GM21825 (cell line): ENCODE measurements at regions not wholly inside any gene's neighbourhood (a gene's known extent, or its start where the extent isn't known, plus 50 kb on each side); places are given as distances from the start of the nearest gene placed in this dataset.
"Not testable (repeated sequence)": the region's sequence is repeated elsewhere in the genome, so short reads cannot be mapped to it uniquely, and the experiment has no call there.

ENCODE experiments used
- ATAC-seq: cut with Tn5 transposase; IDR thresholded peaks from one replicate; pipeline ENCODE4 v1.9.1; 2021; ENCODE audit warnings: mild to moderate bottlenecking, moderate library complexity; ENCODE audit not compliant: unreplicated experiment

GRCh38 chr21:35585155-35585554, 475.2 kb downstream of the SETD4 start:
- no peak for ATAC-seq

- ATAC-seq, result no peak
Measured at GRCh38 chr21:35583566-35584216, 476.6 kb downstream of the SETD4 start.

DNA sequence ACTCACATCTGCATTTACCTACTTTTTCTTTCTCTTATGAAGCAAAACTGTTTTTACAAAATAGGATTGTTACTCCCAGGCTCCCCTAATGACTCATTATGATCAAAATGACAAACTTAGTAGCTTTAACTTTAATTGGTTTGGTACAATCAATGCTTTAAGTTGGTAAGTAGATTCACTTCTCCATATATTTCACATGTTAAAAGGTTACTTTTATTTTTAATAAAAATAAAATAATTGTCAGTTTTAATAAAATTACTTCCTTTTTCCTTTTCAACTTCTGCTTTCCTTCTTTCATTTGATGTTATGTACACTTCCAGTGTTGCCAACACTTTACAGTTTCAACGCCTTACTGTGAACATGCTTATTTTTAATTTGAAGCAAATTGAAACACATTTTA, 477.6 kb downstream of the SETD4 start:
- ATAC-seq, result no peak

DNA sequence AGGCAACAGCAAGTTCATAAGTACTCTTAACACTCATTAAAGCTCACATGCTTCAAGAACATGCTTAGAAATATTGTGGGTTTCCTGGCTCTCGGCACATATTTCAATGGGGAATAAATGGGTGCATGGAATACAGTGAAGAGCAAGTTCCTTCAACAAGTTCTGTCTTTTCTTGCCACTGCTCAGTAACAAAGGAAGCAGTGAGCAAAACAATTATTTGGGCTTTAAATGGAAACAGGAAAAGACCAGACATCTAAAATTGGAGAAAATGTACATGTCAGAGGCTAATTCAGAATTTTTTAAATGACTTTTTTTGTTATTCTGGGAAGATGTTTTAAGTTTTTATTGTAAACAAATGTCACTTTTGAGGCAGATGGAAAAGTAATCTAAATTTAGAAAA, 478.7 kb downstream of the SETD4 start:
- no peak for ATAC-seq

DNA sequence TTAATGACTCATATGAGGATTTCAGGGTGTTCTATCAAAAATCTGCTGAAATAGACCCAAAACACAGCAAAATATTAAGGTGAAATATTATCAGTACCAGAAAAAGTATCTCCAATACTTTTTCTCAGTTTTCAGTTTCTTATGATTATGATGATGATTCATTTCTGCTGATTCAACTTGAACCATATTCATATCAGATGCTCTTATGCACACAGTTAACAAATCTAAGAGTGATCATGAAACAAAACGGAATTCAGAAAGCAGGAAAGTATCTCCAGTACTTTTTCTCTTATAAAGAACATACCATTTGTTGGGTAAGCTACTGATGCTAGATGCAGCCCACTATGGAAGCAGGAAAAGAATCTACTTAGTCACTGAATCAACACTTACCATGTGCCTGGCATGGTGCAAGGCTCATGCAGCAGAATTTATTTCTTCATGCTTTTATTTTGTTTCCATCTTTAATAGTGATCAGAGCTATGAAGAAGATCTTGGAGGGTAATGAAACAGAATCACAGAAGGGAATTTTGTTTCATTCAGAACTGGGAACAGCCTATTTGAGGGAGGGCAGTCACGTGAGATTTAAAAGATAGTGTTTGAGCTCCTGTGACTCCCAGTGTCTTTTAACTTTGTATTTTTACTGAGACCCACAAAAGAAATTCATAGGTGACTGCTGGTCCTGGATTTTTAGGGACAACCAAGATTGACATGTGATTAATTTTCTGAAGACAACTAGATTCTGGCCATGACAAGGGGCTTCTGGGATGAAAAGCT, 480.6 kb downstream of the SETD4 start:
- no peak for ATAC-seq

- ATAC-seq, result no peak
Measured at GRCh38 chr21:35578831-35579471, 481.4 kb downstream of the SETD4 start.

GRCh38 chr21:35578347-35578782, 482.0 kb downstream of the SETD4 start:
- ATAC-seq, result no peak

DNA sequence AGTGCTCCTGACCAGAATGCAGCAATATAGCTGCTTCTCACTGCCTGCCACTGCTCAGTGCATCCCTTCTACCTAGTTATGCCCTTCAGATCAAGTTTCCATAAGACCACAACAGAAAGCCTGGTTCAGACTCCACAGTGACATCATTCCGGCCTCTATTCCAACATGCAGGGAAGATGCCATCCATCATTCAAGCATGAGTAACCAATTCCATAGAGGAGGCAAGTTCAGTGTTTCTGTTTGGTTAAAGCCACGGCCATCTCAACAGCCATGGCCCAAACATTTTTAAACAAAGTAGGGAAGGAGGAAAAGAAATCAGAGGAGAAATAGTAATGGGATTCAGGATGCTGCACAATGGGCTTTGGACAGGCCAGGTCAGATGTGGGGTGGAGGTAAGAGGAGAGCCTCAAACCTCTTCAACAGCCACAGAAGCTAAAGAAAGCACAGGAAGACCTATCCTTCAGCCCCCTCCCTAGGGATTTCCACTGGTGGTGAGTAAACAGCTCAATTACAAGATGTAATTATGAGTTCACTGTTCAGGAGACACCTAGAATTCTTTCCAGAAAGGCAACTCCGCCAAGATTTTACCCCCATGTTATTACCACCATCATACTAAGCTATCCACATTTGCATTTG, 484.9 kb downstream of the SETD4 start:
- ATAC-seq, result no peak

GRCh38 chr21:35573472-35574374, 486.6 kb downstream of the SETD4 start:
- no peak for ATAC-seq

DNA sequence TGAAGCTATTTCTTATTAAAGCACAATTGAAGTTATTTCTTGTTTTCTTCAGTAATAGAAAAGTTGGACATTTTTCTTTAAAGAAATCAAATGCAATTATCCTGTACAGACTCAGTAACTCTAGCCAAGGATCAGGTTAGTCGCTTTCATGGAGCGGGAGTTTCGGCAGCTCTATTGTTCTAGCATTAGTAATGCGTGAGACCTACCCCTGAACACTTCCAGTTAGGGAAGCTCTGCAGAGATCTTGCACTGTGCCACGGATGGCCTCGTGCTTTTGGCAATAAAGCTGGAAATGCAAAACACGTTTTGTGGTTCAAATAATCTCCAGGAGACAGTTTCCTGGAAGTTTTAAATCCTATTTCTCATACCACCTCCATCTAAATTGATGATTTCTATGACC, 488.4 kb downstream of the SETD4 start:
- ATAC-seq, result no peak

DNA sequence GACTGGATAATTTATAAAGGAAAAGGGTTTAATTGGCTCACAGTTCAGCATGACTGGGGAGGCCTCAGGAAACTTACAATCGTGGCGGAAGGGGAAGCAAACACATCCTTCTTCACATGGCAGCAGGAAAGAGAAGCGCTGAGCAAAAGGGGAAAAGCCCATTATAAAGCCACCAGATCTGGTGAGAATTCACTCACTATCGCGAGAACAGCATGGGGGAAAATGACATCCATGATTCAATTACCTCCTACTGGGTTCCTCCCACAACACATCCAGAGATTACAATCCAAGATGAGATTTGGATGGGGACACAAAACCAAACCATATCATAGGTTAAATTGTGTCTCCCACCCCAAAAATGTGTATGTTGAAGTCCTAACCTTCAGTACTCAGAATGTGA, 491.7 kb downstream of the SETD4 start:
- no peak for ATAC-seq

DNA sequence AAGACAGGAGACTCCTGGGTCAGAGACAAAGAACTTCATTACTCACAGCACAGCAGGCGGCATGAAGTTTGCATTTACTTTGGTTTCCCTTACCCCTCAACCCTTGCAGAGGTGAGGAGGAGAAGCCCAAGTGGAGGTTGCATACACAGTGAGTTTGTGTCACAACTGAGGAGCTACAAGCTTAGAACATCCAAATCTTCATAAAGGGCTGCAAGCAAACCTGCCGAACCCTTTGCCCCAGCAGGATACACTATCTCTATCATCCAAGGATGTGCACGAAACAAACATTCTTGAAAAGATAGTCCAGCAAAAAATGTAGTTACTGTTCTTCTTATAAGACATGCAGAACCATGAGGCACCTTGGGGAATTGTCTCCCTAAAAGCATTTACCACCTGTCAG, 493.5 kb downstream of the SETD4 start:
- no peak for ATAC-seq

DNA sequence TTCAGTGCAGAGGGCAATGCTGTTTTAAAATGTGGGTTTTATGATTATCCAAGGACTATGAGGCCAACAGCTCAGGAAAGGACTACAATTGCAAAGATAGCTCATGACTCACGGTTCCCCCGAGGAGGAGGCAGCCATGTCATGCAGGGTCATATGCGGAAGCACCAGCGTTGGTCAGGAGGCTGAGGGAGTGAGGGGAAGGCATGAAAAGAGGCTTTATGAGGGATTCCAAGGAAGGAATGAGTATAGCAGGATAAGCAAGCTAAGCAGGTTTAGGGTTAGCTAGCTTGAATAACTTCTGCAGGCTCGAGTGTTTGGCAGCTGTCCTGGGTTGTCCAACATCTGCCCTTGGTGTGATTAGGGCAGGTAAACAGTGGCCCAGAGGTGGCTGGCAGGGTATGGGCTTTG, 495.1 kb downstream of the SETD4 start:
- no peak for ATAC-seq

DNA sequence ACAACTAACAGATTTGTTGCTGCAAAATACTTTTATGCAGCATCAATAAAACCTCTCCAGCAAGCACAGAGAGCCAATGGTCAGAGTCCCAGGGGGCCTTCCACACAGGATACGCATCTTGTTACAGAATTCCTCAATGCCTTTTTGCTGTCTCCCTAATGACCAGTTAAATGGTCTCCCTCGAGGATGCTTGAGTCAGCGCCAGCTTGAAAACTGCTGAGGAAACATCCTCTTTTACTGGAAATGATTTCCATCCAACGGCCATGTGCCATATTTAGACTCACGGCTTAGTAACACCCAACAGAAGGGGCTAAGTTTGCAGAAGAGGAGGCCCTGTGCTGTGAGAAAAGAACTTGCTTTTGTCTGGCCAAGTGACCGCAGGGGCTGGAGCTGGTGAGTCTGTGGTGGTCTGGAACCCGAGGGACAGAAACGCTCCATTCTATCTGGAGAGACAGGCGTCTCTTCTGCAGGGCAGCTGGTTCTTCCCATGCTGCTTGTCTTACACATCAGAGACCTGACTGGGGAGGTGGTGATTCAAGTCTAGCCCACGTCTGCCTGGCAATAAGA, 496.4 kb downstream of the SETD4 start:
- ATAC-seq, result no peak

GRCh38 chr21:35562876-35563275, 497.4 kb downstream of the SETD4 start:
- ATAC-seq, result no peak

GRCh38 chr21:35561116-35561515, 499.2 kb downstream of the SETD4 start:
- ATAC-seq, result no peak

GRCh38 chr21:35559829-35560225, 500.5 kb downstream of the SETD4 start:
- ATAC-seq, result no peak

DNA sequence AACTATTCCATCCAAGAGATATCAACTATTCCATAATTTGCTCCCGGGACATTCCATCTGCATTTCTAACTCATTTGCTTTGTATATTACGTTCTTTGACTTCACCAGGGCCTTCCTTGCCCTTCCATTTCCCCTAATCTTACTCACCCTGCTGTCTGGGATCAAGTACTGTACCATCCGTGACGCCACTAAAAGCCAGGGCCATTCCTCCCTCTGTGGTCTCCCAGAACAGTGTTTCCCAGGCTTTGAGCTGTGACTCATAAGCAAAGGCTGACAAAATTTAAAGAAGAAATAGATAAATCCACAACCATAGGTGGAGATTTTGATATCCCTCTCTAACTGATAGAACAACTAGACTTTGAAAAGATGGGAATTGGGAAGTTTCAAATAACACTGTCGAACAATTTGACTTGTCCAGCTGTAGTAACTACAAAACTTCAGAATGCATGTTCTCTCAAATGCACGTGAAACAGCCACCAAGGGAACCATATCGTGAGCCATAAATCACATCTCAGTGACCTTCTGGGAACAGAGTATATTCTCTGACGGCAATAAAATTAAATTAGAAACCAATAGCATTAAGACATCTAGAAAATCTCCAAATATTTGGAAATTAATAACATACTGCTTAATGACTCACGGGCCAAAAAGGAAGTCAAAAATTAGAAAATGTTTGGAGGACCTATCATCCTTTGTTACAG, 501.0 kb downstream of the SETD4 start:
- no peak for ATAC-seq

DNA sequence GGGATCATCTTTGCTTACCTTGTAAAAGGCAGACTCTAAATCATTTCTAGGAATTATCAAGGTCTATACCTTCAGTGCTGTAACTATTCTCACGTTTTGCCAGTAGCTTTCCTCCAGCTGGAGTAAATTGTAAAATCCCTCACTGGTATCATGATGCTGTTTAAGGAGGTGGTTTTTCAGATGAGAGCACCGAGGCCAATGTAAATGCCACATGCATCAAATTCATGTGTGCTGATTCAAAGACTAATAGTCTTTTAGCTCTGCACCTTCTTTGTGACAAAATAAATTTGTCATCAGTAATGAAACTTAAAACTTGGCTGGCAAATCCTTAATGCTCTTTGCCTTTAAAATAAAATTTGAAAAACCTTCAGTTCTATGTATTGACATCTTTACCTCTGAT, 503.8 kb downstream of the SETD4 start:
- ATAC-seq, result no peak

DNA sequence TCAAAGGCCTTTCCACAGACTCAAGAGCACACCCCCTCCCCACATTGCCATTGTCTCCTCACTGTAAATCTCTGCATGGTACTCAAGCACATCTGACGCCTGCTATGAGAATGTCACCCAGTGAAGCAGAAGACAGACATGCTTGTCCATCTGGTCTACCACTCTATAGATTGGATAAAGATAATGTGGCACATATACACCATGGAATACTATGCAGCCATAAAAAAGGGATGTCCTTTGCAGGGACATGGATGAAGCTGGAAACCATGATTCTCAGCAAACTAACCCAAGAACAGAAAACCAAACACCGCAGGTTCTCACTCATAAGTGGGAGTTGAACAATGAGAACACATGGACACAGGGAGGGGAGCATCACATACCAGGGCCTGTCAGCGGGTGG, 503.4 kb upstream of the RUNX1 start:
- ATAC-seq, result not testable (repeated sequence)
